Thymus (tissue), 11 donors: ENCODE measurements at regions not wholly inside any gene's neighbourhood (a gene's known extent, or its start where the extent isn't known, plus 50 kb on each side); places are given as distances from the start of the nearest gene placed in this dataset.
A peak's percentile ranks its signal among the peaks of the same experiment; 100 is the strongest.

Experiments
- DNase-seq, 9 donors: peaks; one replicate each; pipeline ENCODE4 v3.0.0-alpha.2; 2013; ENCODE audit warnings: low spot score in 9 of 9, low read depth in 6 of 9, missing footprints in 1 of 9
- H3K27ac ChIP-seq, 2 donors: one replicate each; pipeline ENCODE4 v1.5.1; 2013; ENCODE audit warnings: control low read depth in 1 of 2, low read depth in 1 of 2, low read length in 1 of 2, mild to moderate bottlenecking in 1 of 2, moderate library complexity in 1 of 2
- H3K27me3 ChIP-seq, 2 donors: one replicate each; pipeline ENCODE4 v1.5.1; 2013; ENCODE audit warnings: low read length in 1 of 2; ENCODE audit not compliant: control insufficient read depth in 2 of 2, insufficient read depth in 1 of 2
- H3K36me3 ChIP-seq, 2 donors: one replicate each; pipeline ENCODE4 v1.5.1; 2013; ENCODE audit warnings: low read length in 1 of 2, mild to moderate bottlenecking in 1 of 2, moderate library complexity in 1 of 2; ENCODE audit not compliant: control insufficient read depth in 2 of 2, insufficient read depth in 2 of 2
- H3K4me1 ChIP-seq, 2 donors: one replicate each; pipeline ENCODE4 v1.5.1; 2013; ENCODE audit warnings: low read length in 2 of 2; ENCODE audit not compliant: control insufficient read depth in 2 of 2, insufficient read depth in 2 of 2
- H3K4me3 ChIP-seq, 2 donors: one replicate each; pipeline ENCODE4 v1.5.1; 2013; ENCODE audit warnings: low read length in 2 of 2, control low read depth in 1 of 2, mild to moderate bottlenecking in 1 of 2
- H3K9me3 ChIP-seq, 2 donors: one replicate each; pipeline ENCODE4 v1.5.1; 2013; ENCODE audit warnings: low read length in 1 of 2, mild to moderate bottlenecking in 1 of 2; ENCODE audit not compliant: control insufficient read depth in 2 of 2, insufficient read depth in 1 of 2
- WGBS: extraction: QIAGEN DNeasy Blood & Tissue Kit; methylation state at CpG from one replicate; pipeline ENCODE4 v1.1.7; 2013; 5-methylcytosine and 5-hydroxymethylcytosine counted together
- donor health status: healthy.

DNA sequence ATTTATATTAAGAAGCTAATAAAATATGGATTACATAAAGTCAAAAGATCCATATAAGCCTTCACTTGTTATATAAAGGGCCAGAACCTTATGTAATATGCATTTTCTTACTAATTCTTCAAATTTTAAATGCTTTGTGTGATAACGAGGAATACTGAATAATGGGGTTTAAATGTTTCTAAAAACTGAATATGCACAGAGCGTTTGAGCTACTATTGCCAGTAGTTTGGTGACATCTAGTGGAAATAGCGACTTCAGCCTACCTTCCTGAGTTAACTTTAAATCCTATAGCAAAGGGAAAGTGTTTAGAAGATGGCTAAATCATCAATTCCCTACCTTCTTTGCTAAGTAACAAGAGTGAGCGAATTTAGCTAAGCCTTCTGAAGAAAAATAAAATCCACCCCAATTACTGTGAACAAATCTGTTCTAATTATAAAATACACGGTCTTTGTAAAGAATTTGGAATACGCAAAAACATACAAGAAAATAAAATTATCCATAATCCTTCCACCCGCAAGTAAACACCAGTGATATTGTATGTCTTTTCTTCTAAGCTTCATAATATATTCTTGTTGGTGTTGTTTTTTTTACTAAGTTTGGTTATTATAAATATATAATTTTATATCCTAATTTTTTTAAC lies 115.5 kb upstream of the G2E3 start:
- no peak overlapping the region for H3K27ac ChIP-seq
- DNase-seq = peak in 1 of 9 donors; percentile 7
- H3K27me3 ChIP-seq = no peaks in the 10 kb centered on the region
- no peak overlapping the region for H3K4me3 ChIP-seq
- H3K36me3 ChIP-seq = no peaks in the 10 kb centered on the region
- H3K4me1 ChIP-seq = no peaks in the 10 kb centered on the region
- WGBS = 54% methylated on average over 7 of the region's 7 CpGs
- no peaks in the 10 kb centered on the region for H3K9me3 ChIP-seq

DNA sequence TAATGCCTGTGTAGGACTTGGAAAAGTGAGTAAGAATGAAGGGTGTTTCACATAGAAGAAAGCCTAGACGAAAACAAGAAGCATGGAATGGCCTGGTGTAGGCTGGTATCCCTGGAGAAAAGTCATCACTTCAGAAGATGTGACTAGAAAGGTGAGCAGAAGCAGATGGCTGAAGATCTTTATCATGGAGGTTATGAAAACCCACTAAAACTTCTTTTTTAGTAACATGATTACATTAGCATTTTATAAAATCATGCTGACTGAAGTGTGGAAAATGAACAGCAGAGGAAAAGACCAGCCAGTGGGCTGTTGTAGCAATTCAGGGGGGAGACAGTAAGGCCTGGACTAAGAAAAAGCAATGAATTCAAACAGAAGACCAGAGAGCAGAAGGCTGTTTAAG lies 114.5 kb upstream of the G2E3 start:
- no peaks in the 10 kb centered on the region for H3K27me3 ChIP-seq
- no peak for DNase-seq
- no peaks in the 10 kb centered on the region for H3K9me3 ChIP-seq
- H3K27ac ChIP-seq = no peak overlapping the region
- no peaks in the 10 kb centered on the region for H3K36me3 ChIP-seq
- no peak overlapping the region for H3K4me3 ChIP-seq
- no peaks in the 10 kb centered on the region for H3K4me1 ChIP-seq
- WGBS = 88% methylated on average over 1 of the region's 1 CpG

DNA sequence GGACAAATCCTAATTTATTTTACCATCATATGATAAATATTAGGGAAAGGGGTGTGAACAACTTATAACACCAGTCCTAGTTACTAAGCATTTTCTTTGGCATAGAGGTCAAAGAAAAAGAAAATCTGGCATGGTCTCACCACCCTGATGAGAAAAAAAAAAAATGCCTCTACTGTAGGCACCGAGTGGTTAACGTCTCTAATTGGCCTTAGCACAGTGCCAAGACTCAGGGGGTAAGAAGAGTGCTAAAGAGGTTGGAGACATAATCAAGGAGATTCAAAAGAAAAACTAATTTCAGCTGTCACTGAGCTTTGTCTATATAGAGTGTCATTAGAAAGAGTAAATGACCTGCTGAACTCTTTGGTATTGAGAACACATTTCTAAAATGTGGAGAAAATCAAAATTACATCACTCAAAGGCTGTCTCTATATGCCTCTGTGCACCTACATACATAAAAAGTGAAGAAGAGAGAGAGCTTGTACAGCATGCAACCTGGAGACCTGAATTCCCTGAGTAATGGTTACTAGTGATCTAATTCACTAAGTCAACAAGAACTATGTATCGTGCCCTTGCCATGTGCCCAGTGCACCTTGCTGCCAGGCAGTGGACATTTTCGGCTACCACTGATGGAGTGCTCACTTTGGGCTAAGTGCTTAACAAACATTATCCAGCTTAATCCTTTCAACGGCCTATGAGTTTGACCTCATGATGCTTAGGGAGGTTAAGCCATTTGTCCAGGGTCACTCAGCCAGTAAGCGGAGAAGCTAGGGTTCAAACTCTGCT lies 113.8 kb upstream of the G2E3 start:
- no peak for DNase-seq
- Histone ChIP-seq H3K4me3 (no peak overlapping the region), H3K27ac (no peak overlapping the region), H3K27me3 (no peaks in the 10 kb centered on the region), H3K9me3 (no peaks in the 10 kb centered on the region), H3K36me3 (no peaks in the 10 kb centered on the region), H3K4me1 (no peaks in the 10 kb centered on the region)
- WGBS = 92% methylated on average over 6 of the region's 6 CpGs

DNA sequence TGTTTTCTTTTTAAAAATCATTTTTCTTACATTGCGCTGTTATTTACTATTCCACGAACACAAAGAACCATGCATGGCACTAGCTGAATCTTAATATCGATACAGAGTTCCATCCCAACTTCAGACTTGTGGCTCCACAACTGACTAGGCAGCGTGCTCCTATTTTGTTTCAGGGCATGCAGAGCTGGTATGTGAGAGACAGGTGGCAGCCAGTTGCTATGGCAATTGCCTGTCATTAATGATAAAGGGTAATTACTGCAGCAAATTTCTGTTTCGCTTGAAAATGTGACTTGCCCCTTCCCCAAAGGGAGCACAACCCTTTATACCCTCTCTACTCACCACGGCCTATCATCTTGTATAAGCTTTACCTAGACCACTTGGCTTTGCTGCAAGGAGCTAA lies 113.1 kb upstream of the G2E3 start:
- Histone ChIP-seq H3K27me3 (no peaks in the 10 kb centered on the region), H3K9me3 (no peaks in the 10 kb centered on the region), H3K4me1 (no peaks in the 10 kb centered on the region), H3K36me3 (no peaks in the 10 kb centered on the region), H3K27ac (no peak overlapping the region), H3K4me3 (no peak overlapping the region)
- no peak for DNase-seq
- WGBS = 93% methylated on average over 6 of the region's 6 CpGs

DNA sequence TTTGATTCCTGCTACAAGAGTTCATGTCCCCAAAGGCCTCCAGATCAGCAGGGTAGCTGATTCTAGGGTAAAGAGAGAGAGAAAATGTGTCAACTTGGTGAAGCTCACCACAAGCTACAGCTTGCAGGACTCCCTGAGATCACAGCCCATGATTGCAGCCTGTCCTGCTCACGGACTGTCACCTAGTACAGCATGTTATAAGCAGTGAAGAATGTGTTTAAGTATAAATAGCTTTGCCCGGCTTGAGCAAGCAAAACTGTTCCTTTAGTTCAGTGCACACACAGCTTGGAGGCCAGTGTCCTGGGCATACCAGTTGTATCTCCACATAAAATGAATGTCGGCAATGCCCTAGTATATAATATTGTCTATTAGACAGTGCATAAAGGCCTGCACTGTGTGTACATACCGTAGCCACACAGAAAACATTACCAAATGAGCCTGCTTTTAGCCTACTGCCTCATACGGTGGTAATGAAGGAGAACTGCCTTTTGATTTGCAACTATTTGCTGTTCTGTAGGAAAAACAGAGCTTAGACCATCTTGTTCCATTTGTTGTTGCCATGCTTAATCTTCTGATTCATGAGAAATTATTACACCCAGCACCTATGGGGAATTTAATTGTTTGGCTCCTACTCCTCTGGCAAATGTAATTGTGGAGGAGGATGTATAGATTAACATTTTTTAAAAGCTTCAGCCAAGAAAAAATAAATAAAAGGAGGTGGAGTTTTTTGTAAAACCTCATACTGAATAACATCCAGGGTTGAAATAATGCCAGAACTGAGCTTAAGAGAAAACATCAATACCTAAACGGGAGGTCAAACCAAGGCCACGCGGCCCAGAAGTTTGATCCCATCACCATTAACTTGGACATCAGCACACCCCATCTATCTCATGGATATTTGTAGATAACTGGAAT lies 108.1 kb upstream of the G2E3 start:
- no peak for DNase-seq
- Histone ChIP-seq H3K27me3 (no peaks in the 10 kb centered on the region), H3K36me3 (no peaks in the 10 kb centered on the region), H3K4me1 (no peaks in the 10 kb centered on the region), H3K27ac (no peak overlapping the region), H3K9me3 (no peaks in the 10 kb centered on the region), H3K4me3 (no peak overlapping the region)
- 91% methylated on average over 8 of the region's 8 CpGs for WGBS

DNA sequence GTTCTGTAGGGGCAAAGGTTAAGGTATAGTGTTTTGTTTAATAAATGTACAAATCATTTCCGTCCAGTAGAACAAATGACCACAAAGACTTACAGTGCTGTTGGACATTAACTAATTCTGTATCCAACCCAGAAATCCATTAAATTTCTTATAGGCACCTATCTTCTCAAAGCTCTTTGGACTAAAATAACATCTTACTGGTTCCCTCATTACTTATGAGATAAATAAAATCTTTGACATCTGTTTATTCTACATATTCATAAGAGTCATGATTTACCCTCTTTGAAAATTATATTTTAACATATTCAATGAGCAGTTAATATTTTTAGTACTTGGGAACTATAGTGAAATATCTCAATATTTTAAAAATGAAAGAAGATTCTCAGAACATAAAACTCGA lies 102.7 kb upstream of the G2E3 start:
- Histone ChIP-seq H3K36me3 (no peaks in the 10 kb centered on the region), H3K27ac (no peak overlapping the region), H3K4me1 (no peaks in the 10 kb centered on the region), H3K9me3 (no peaks in the 10 kb centered on the region), H3K4me3 (no peak overlapping the region), H3K27me3 (no peaks in the 10 kb centered on the region)
- WGBS = 99% methylated on average over 2 of the region's 2 CpGs
- DNase-seq = no peak

DNA sequence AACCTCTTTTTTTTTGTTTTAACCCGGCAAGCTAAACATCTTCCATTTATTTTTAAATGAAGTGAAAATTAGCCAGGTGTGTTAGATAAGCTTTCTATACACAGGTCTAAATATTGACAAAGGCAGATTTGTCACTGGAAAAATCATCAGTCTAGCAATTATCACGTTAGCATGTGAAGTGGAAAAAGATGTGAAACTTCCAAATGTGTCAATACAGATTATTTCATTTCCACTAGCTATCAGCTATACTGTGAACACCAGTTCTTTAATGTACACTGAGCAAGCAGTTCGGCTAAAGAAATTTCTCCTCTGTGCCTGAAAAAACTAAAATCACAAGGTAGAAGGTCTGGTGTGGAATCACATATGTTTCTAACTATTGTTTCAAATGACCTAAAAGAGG lies 96.6 kb upstream of the G2E3 start:
- no peak overlapping the region for H3K4me3 ChIP-seq
- 92% methylated on average over 3 of the region's 3 CpGs for WGBS

DNA sequence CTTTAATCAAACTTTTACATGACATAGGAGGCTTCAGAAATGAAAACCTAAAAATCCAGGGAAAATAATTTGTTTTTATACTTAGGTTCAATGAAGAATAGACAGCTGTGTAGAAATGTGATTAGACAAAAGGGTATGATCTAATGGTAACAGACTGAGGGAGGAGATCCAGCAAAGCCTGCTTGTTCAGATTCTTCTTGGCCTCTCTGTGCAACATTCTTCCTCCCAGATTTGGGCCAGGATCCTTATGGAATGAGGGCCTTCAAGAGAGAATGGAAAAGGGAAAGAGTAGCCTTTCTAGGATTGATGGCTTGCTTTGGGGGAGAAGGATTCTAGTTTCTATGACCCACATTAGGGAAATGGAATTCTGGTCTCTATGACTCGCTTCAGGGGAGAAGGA lies 94.5 kb upstream of the G2E3 start:
- no peak for DNase-seq
- 86% methylated on average over 1 of the region's 1 CpG for WGBS
- H3K27me3 ChIP-seq = no peaks in the 10 kb centered on the region
- no peaks in the 10 kb centered on the region for H3K4me1 ChIP-seq
- no peak overlapping the region for H3K27ac ChIP-seq
- H3K4me3 ChIP-seq = no peak overlapping the region
- H3K36me3 ChIP-seq = no peaks in the 10 kb centered on the region
- no peaks in the 10 kb centered on the region for H3K9me3 ChIP-seq

More for the DNA sequence above, 96.6 kb upstream of the G2E3 start:
- Histone ChIP-seq H3K27me3 (no peaks in the 10 kb centered on the region), H3K27ac (no peak overlapping the region), H3K36me3 (no peaks in the 10 kb centered on the region), H3K9me3 (no peaks in the 10 kb centered on the region), H3K4me1 (no peaks in the 10 kb centered on the region)
- no peak for DNase-seq

DNA sequence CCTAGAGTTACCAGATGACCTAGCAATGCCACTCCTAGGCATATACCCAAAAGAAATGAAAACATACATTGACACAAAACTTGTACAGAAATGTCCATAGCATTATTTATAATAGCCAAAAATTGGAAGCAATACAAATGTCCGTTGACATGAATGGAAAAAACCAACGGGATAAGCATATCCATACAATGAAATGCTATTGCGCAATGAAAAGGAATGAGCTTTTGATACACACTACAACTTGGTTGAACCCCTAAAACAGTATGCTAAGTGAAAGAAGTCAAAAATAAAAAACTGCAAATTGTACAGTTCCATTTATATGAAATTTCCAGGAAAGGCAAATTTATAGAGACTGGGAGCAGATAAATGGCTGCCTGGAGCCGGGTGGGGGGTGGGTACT lies 90.6 kb upstream of the G2E3 start:
- Histone ChIP-seq H3K9me3 (no peaks in the 10 kb centered on the region), H3K36me3 (no peaks in the 10 kb centered on the region), H3K4me3 (no peak overlapping the region), H3K27ac (no peak overlapping the region), H3K4me1 (no peaks in the 10 kb centered on the region), H3K27me3 (no peaks in the 10 kb centered on the region)
- WGBS = 95% methylated on average over 4 of the region's 4 CpGs
- DNase-seq = no peak
